ENCODE measurements at regions not wholly inside any gene's neighbourhood (a gene's known extent, or its start where the extent isn't known, plus 50 kb on each side); places are given as distances from the start of the nearest gene placed in this dataset.

- H3K27me3 Mint-ChIP-seq: peaks cover 11% of the 10 kb centered on the region
- H3K4me3 Mint-ChIP-seq: no peak overlapping the region
- no peaks in the 10 kb centered on the region for H3K9me3 Mint-ChIP-seq
- H3K4me1 Mint-ChIP-seq: no peaks in the 10 kb centered on the region
- H3K36me3 Mint-ChIP-seq (ENCODE audit: insufficient read depth): no peaks in the 10 kb centered on the region
- no peak for ATAC-seq (replicated peaks; ENCODE audit: extremely low read depth, poor library complexity, severe bottlenecking)
- no peak overlapping the region for H3K27ac Mint-ChIP-seq (ENCODE audit: low read depth)
- no peak for DNase-seq (ENCODE audit: low spot score in 2 of 2)
Observed at GRCh38 chr5:34511063-34511462, 145.1 kb upstream of the RAI14 start.

- peaks cover 7% of the 10 kb centered on the region for H3K27me3 Mint-ChIP-seq
- H3K27ac Mint-ChIP-seq (ENCODE audit: low read depth): no peak overlapping the region
- no peaks in the 10 kb centered on the region for H3K4me1 Mint-ChIP-seq
- no peak for DNase-seq (ENCODE audit: low spot score in 2 of 2)
- H3K9me3 Mint-ChIP-seq: no peaks in the 10 kb centered on the region
- no peak for ATAC-seq (replicated peaks; ENCODE audit: extremely low read depth, poor library complexity, severe bottlenecking)
- H3K36me3 Mint-ChIP-seq (ENCODE audit: insufficient read depth): no peaks in the 10 kb centered on the region
- H3K4me3 Mint-ChIP-seq: no peak overlapping the region
Observed at GRCh38 chr5:34511481-34511880, 144.6 kb upstream of the RAI14 start.

- Mint-ChIP-seq H3K9me3 (no peaks in the 10 kb centered on the region), H3K4me3 (no peak overlapping the region), H3K36me3 (ENCODE audit: insufficient read depth) (no peaks in the 10 kb centered on the region), H3K27ac (ENCODE audit: low read depth) (no peak overlapping the region), H3K27me3 (peaks cover 6% of the 10 kb centered on the region), H3K4me1 (no peaks in the 10 kb centered on the region)
- DNase-seq (ENCODE audit: low spot score in 2 of 2) (no peak), ATAC-seq (replicated peaks; ENCODE audit: extremely low read depth, poor library complexity, severe bottlenecking) (no peak)
Observed at GRCh38 chr5:34511915-34512314, 144.2 kb upstream of the RAI14 start.

GRCh38 chr5:34516166-34516565 lies 140.0 kb upstream of the RAI14 start:
- Mint-ChIP-seq H3K36me3 (ENCODE audit: insufficient read depth) (peaks cover 2% of the 10 kb centered on the region), H3K27ac (ENCODE audit: low read depth) (no peak overlapping the region), H3K4me1 (no peaks in the 10 kb centered on the region), H3K27me3 (peaks cover 10% of the 10 kb centered on the region), H3K9me3 (no peaks in the 10 kb centered on the region), H3K4me3 (no peak overlapping the region)
- DNase-seq (ENCODE audit: low spot score in 2 of 2) (no peak), ATAC-seq (replicated peaks; ENCODE audit: extremely low read depth, poor library complexity, severe bottlenecking) (no peak)

- ATAC-seq (replicated peaks; ENCODE audit: extremely low read depth, poor library complexity, severe bottlenecking) (no peak), DNase-seq (ENCODE audit: low spot score in 2 of 2) (no peak)
- Mint-ChIP-seq H3K36me3 (ENCODE audit: insufficient read depth) (peaks cover 2% of the 10 kb centered on the region), H3K4me1 (no peaks in the 10 kb centered on the region), H3K9me3 (no peaks in the 10 kb centered on the region), H3K27me3 (peaks cover 10% of the 10 kb centered on the region), H3K27ac (ENCODE audit: low read depth) (no peak overlapping the region), H3K4me3 (no peak overlapping the region)
Observed at GRCh38 chr5:34516686-34517085, 139.4 kb upstream of the RAI14 start.

GRCh38 chr5:34517249-34517648 lies 138.9 kb upstream of the RAI14 start:
- Mint-ChIP-seq H3K27ac (ENCODE audit: low read depth) (no peak overlapping the region), H3K4me3 (no peak overlapping the region), H3K36me3 (ENCODE audit: insufficient read depth) (peaks cover 2% of the 10 kb centered on the region), H3K4me1 (no peaks in the 10 kb centered on the region), H3K9me3 (no peaks in the 10 kb centered on the region), H3K27me3 (peaks cover 10% of the 10 kb centered on the region)
- ATAC-seq (replicated peaks; ENCODE audit: extremely low read depth, poor library complexity, severe bottlenecking) (no peak), DNase-seq (ENCODE audit: low spot score in 2 of 2) (no peak)

GRCh38 chr5:34519489-34520220 lies 136.5 kb upstream of the RAI14 start:
- Mint-ChIP-seq H3K4me1 (no peaks in the 10 kb centered on the region), H3K9me3 (no peaks in the 10 kb centered on the region), H3K27me3 (peaks cover 10% of the 10 kb centered on the region), H3K27ac (ENCODE audit: low read depth) (no peak overlapping the region), H3K4me3 (no peak overlapping the region), H3K36me3 (ENCODE audit: insufficient read depth) (peaks cover 2% of the 10 kb centered on the region)
- DNase-seq (ENCODE audit: low spot score in 2 of 2): no peak
- ATAC-seq (replicated peaks; ENCODE audit: extremely low read depth, poor library complexity, severe bottlenecking): no peak

- Mint-ChIP-seq H3K36me3 (ENCODE audit: insufficient read depth) (peaks cover 2% of the 10 kb centered on the region), H3K9me3 (no peaks in the 10 kb centered on the region), H3K27me3 (peaks cover 10% of the 10 kb centered on the region), H3K4me1 (no peaks in the 10 kb centered on the region), H3K27ac (ENCODE audit: low read depth) (no peak overlapping the region), H3K4me3 (no peak overlapping the region)
- DNase-seq (ENCODE audit: low spot score in 2 of 2) (no peak), ATAC-seq (replicated peaks; ENCODE audit: extremely low read depth, poor library complexity, severe bottlenecking) (no peak)
Observed at GRCh38 chr5:34521628-34522290, 134.4 kb upstream of the RAI14 start.

- H3K36me3 Mint-ChIP-seq (ENCODE audit: insufficient read depth): peaks cover 2% of the 10 kb centered on the region
Observed at GRCh38 chr5:34522599-34523386, 133.3 kb upstream of the RAI14 start.

GRCh38 chr5:34523387-34523726 lies 132.8 kb upstream of the RAI14 start:
- Mint-ChIP-seq H3K27me3 (peaks cover 10% of the 10 kb centered on the region), H3K27ac (ENCODE audit: low read depth) (no peak overlapping the region), H3K4me1 (no peaks in the 10 kb centered on the region), H3K4me3 (no peak overlapping the region), H3K36me3 (ENCODE audit: insufficient read depth) (no peaks in the 10 kb centered on the region), H3K9me3 (no peaks in the 10 kb centered on the region)
- ATAC-seq (replicated peaks; ENCODE audit: extremely low read depth, poor library complexity, severe bottlenecking) (no peak), DNase-seq (ENCODE audit: low spot score in 2 of 2) (no peak)

More at GRCh38 chr5:34522599-34523386, 133.3 kb upstream of the RAI14 start:
- H3K27ac Mint-ChIP-seq (ENCODE audit: low read depth): no peak overlapping the region
- peak in 1 of 2 donors; percentile 15 for DNase-seq (ENCODE audit: low spot score in 2 of 2)
- no peaks in the 10 kb centered on the region for H3K9me3 Mint-ChIP-seq
- peak; percentile 46 for ATAC-seq (replicated peaks; ENCODE audit: extremely low read depth, poor library complexity, severe bottlenecking)
- peaks cover 10% of the 10 kb centered on the region for H3K27me3 Mint-ChIP-seq
- H3K4me3 Mint-ChIP-seq: no peak overlapping the region
- no peaks in the 10 kb centered on the region for H3K4me1 Mint-ChIP-seq

- Mint-ChIP-seq H3K4me1 (no peaks in the 10 kb centered on the region), H3K9me3 (no peaks in the 10 kb centered on the region), H3K27ac (ENCODE audit: low read depth) (no peak overlapping the region), H3K27me3 (peaks cover 4% of the 10 kb centered on the region), H3K36me3 (ENCODE audit: insufficient read depth) (no peaks in the 10 kb centered on the region), H3K4me3 (no peak overlapping the region)
- DNase-seq (ENCODE audit: low spot score in 2 of 2): no peak
- no peak for ATAC-seq (replicated peaks; ENCODE audit: extremely low read depth, poor library complexity, severe bottlenecking)
Observed at GRCh38 chr5:34524123-34524522, 132.0 kb upstream of the RAI14 start.

GRCh38 chr5:34525761-34526160 lies 130.4 kb upstream of the RAI14 start:
- H3K4me1 Mint-ChIP-seq: no peaks in the 10 kb centered on the region
- DNase-seq (ENCODE audit: low spot score in 2 of 2) (no peak), ATAC-seq (replicated peaks; ENCODE audit: extremely low read depth, poor library complexity, severe bottlenecking) (no peak)
- no peak overlapping the region for H3K27ac Mint-ChIP-seq (ENCODE audit: low read depth)
- no peaks in the 10 kb centered on the region for H3K9me3 Mint-ChIP-seq
- no peaks in the 10 kb centered on the region for H3K36me3 Mint-ChIP-seq (ENCODE audit: insufficient read depth)
- H3K27me3 Mint-ChIP-seq: no peaks in the 10 kb centered on the region
- no peak overlapping the region for H3K4me3 Mint-ChIP-seq
